Mononuclear cell (primary cell): ENCODE measurements at regions not wholly inside any gene's neighbourhood (a gene's known extent, or its start where the extent isn't known, plus 50 kb on each side); places are given as distances from the start of the nearest gene placed in this dataset.

ENCODE experiments used
- H3K27me3 ChIP-seq: 2 replicates; pipeline ENCODE4 v1.6.0; 2011; ENCODE audit warnings: low read length, control low read depth; ENCODE audit not compliant: insufficient read depth
- H3K4me1 ChIP-seq: 2 replicates; pipeline ENCODE4 v1.5.1; 2011; ENCODE audit warnings: mild to moderate bottlenecking, low read length, control low read depth; ENCODE audit not compliant: insufficient read depth
- H3K4me3 ChIP-seq: 2 replicates; pipeline ENCODE4 v1.5.1; 2011; ENCODE audit warnings: mild to moderate bottlenecking, low read length, moderate library complexity
- H3K9me3 ChIP-seq: 2 replicates; pipeline ENCODE4 v1.5.1; 2011; ENCODE audit warnings: low read depth, mild to moderate bottlenecking, control low read depth, low read length

DNA sequence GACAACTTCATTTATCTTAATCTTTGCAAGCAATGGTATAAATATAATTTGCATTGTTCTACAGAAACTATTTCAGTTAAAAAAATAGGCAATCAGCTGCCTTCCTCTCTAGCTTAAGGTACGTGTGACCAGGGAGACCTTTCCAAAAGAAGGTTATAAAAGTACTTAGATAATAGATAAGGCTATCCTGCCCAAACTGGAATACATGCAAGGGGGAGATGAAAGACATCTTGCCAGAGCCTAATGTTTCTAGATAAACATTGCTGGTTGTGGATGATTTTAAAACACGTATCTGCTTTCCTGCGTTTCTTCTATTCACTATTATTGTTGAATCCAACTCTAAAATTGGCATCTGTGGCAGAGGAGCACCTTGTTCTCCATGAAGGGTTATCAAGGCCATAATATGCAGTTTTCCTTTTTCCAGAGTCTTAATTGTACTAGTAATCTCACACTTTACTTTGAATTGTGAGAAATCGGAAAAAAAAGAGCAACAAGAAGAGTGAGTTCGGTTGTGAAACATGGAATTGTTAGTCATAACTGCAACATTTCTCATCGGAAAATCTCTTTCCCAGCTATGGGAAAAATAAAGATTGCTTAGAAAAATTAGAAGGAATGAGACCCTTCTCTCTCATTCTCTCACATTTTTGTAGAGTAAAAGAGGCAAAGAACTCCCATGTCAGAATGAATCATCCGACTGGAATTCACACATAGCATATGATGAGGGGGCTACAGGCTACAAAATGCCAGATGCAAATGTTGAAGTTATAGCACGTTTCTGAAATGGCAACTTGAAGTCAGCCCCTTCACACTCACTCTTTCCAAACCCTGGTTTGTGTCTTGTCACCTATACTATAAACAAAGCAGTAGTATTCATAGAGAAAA is 936.1 kb upstream of the NR2F2 start:
- Histone ChIP-seq H3K27me3 (no peaks in the 10 kb centered on the region), H3K4me3 (no peak overlapping the region), H3K9me3 (no peaks in the 10 kb centered on the region), H3K4me1 (no peaks in the 10 kb centered on the region)

DNA sequence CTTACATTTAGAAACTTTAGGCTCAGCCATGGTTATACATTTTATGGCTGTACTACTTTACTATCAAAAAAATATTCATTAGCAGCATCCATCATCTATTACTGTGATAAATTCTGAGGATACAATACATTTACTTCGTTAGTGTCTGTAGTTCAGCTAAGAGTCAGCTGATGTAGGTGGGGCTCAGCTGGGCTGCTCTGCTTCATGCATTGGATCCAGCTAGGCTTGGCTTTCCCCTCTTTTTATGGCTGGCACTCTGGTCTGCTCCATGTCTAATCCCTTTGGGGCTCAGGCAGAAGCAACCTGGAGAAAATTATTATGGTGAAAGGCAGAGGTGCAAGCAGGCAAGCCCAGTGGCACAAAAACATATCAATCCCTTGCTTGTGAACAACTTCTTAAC is 930.1 kb upstream of the NR2F2 start:
- Histone ChIP-seq H3K4me3 (no peak overlapping the region), H3K9me3 (no peaks in the 10 kb centered on the region), H3K4me1 (no peaks in the 10 kb centered on the region), H3K27me3 (no peaks in the 10 kb centered on the region)

- H3K27me3 ChIP-seq, result no peaks in the 10 kb centered on the region
- H3K9me3 ChIP-seq, result no peaks in the 10 kb centered on the region
- no peak overlapping the region for H3K4me3 ChIP-seq
- no peaks in the 10 kb centered on the region for H3K4me1 ChIP-seq
These were observed 928.9 kb upstream of the NR2F2 start for GRCh38 chr15:95401587-95401986.

DNA sequence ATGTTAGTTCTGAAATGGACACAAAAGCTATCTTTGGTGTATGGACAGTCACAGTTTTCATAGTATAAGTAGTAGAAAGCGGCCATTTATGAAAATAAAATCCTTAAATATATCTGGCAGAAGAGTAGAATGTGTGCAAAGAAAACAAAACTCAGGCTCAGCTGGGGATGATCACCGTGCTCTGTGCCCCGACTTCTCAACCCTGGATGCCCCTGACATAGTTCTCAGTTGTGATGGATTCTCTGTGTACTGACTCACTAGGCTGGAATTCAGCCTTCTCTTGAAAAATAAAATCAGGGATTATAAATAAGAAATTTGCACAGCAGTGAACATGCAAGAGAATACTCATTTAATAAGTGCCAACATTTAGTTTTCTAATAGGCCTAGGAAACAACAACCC is 925.1 kb upstream of the NR2F2 start:
- Histone ChIP-seq H3K4me3 (no peak overlapping the region), H3K27me3 (no peaks in the 10 kb centered on the region), H3K4me1 (no peaks in the 10 kb centered on the region)

DNA sequence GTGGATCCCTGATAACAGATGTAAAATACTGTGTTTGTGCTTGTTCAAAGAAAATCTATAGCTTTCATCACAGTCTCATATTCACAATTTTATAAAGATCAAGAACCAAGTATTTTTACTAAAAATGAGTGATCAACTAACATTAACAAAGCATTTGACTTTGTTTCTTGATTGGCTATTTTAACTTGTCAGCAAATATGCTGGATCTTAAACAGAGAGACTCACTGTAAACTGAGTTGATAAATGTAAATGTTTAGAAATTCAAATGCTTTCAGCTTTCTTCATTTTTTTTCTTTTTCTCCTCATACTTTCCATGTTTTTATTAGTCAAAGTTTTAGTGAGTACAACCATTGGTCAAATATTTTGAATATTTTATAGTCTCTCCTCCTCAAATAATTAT is 923.0 kb upstream of the NR2F2 start:
- H3K4me3 ChIP-seq, result no peak overlapping the region
- no peaks in the 10 kb centered on the region for H3K4me1 ChIP-seq
- H3K27me3 ChIP-seq, result no peaks in the 10 kb centered on the region
- no peaks in the 10 kb centered on the region for H3K9me3 ChIP-seq

More for the DNA sequence above, 925.1 kb upstream of the NR2F2 start:
- H3K9me3 ChIP-seq, result no peaks in the 10 kb centered on the region

DNA sequence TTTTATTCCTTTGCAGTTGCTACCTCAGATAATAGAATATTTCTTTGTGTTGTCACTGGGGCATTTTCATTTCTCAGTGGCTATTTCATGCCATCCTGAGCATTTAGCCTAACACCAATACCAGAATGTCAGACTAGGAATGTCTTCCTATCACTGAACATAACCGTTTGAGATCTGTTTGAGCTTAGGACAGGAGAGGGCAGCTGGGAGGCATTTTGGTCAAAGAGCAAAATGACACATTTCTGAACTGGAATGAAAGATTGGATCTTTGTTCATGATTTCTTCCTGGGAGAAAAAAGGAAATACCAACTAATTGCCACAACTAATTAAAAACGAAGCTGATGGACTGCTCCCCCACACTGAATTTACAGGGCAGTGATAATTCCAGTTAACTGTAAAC is 921.3 kb upstream of the NR2F2 start:
- Histone ChIP-seq H3K9me3 (no peaks in the 10 kb centered on the region), H3K27me3 (no peaks in the 10 kb centered on the region), H3K4me3 (no peak overlapping the region), H3K4me1 (no peaks in the 10 kb centered on the region)

DNA sequence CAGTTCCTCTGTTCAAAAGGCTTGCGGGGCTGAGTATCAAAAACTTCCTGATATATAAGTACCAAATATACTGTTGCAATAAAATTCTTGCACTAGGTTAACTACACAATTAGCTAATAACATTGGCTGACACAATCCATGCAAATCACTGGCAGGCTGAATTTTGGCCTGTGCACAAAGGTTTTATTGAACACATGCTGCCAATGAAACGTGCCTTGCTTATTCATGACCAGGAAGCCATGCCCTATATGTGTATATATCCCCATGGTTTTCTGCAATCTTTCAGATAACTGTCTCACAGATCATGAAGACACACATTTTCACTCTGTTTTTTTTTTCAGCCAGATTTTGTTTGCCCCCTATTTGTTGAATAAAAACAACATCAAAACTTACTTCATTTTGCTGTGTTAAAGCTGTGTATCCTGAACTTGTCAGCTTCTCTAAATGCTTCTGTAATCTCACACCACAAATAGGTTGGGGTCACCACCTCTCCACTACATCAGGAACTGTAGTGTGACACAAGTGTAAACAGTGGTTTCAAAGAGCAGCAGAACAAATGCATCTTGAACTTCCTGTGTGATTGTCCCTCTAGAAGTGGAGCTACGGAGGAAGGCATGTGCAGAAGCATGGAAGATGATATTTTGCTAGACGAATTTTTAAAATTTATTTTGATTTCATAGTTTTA is 920.7 kb upstream of the NR2F2 start:
- no peaks in the 10 kb centered on the region for H3K4me1 ChIP-seq
- no peak overlapping the region for H3K4me3 ChIP-seq
- H3K27me3 ChIP-seq, result no peaks in the 10 kb centered on the region
- no peaks in the 10 kb centered on the region for H3K9me3 ChIP-seq

DNA sequence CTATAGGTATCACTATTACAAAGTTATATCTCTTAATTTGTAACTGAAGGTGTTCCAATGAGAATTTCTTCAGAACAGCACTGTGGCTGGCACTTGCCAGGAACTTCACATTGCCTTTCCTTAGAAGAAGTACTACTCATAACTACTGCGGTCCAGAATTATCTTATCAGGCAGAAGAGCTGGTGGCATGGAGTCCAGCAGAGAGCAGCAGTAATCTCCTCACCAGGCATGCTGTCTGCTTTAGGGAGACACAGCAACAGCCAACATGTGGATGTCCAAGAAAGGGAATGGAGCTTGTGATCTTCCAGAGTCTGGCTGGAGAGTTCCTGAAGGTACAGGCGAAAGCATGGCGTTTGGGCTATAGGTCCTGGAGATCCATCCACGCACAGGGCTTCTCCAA is 919.7 kb upstream of the NR2F2 start:
- H3K27me3 ChIP-seq, result no peaks in the 10 kb centered on the region
- no peak overlapping the region for H3K4me3 ChIP-seq
- no peaks in the 10 kb centered on the region for H3K9me3 ChIP-seq
- no peaks in the 10 kb centered on the region for H3K4me1 ChIP-seq

- Histone ChIP-seq H3K27me3 (no peaks in the 10 kb centered on the region), H3K9me3 (no peaks in the 10 kb centered on the region), H3K4me1 (no peaks in the 10 kb centered on the region), H3K4me3 (no peak overlapping the region)
These were observed 913.9 kb upstream of the NR2F2 start for GRCh38 chr15:95416576-95416975.

- Histone ChIP-seq H3K4me3 (no peak overlapping the region), H3K9me3 (no peaks in the 10 kb centered on the region), H3K27me3 (no peaks in the 10 kb centered on the region)
These were observed 912.7 kb upstream of the NR2F2 start for GRCh38 chr15:95417761-95418160.

DNA sequence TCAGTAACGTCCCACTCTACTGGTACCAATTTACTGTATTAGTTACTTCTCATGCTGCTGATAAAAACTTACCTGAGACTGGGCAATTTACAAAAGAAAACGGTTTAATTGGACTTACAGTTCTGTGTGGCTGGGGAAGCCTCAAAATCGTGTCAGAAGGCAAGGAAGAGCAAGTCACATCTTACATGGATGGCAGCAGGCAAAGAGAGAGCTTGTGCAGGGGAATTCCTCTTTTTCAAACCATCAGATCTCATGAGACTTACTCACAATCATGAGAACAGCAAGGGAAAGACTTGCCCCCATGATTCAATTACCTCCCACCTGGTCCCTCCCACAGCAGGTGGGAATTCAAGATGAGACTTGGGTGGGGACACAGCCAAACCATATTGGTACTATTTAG is 908.2 kb upstream of the NR2F2 start:
- Histone ChIP-seq H3K27me3 (no peaks in the 10 kb centered on the region), H3K4me1 (no peaks in the 10 kb centered on the region), H3K4me3 (no peak overlapping the region), H3K9me3 (no peaks in the 10 kb centered on the region)

More at GRCh38 chr15:95417761-95418160, 912.7 kb upstream of the NR2F2 start:
- no peaks in the 10 kb centered on the region for H3K4me1 ChIP-seq

GRCh38 chr15:95425859-95426258 is 904.6 kb upstream of the NR2F2 start:
- Histone ChIP-seq H3K4me1 (no peaks in the 10 kb centered on the region), H3K9me3 (no peaks in the 10 kb centered on the region), H3K27me3 (no peaks in the 10 kb centered on the region), H3K4me3 (no peak overlapping the region)

- no peaks in the 10 kb centered on the region for H3K9me3 ChIP-seq
- H3K27me3 ChIP-seq, result no peaks in the 10 kb centered on the region
- H3K4me1 ChIP-seq, result no peaks in the 10 kb centered on the region
- H3K4me3 ChIP-seq, result no peak overlapping the region
These were observed 901.2 kb upstream of the NR2F2 start for GRCh38 chr15:95429345-95429744.

- H3K4me3 ChIP-seq, result no peak overlapping the region
- no peaks in the 10 kb centered on the region for H3K9me3 ChIP-seq
- H3K4me1 ChIP-seq, result no peaks in the 10 kb centered on the region
These were observed 899.0 kb upstream of the NR2F2 start for GRCh38 chr15:95431518-95431917.

DNA sequence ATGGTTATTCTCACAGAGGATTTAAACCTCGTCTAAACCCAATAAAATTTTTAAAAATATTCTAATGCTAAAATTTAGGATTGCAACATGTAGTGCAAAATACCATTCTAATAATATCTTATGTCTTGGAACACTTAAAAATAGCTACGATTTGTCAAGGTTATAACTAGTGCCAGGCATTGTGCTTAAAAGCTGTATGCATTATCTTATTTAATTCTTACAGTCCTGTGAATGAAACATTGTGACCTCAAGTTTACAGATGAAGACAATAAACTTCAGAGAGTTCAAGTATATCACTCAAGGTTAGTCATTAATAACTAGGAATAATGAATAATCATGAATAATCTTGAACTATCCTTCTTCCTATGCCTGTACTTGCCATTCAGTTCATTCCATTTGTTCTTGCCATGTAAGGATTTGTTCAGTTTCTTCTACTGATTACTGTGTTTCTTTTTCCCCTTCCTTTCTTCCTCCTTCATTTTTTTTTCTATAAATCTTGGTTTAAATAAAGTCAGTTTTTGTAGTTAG is 897.6 kb upstream of the NR2F2 start:
- no peak overlapping the region for H3K4me3 ChIP-seq
- H3K27me3 ChIP-seq, result peaks cover 3% of the 10 kb centered on the region

More at GRCh38 chr15:95431518-95431917, 899.0 kb upstream of the NR2F2 start:
- no peaks in the 10 kb centered on the region for H3K27me3 ChIP-seq

More for the DNA sequence above, 897.6 kb upstream of the NR2F2 start:
- no peaks in the 10 kb centered on the region for H3K9me3 ChIP-seq
- no peaks in the 10 kb centered on the region for H3K4me1 ChIP-seq
